NOMO-1 treated with DMSO at 0.1 percent for 48 hours (cell line): ENCODE measurements at regions not wholly inside any gene's neighbourhood (a gene's known extent, or its start where the extent isn't known, plus 50 kb on each side); places are given as distances from the start of the nearest gene placed in this dataset.

ENCODE experiments used
- DNase-seq: peaks from one replicate; lab custom pipeline; 2025; ENCODE audit not compliant: unreplicated experiment; lab: John Stamatoyannopoulos, UW

DNA sequence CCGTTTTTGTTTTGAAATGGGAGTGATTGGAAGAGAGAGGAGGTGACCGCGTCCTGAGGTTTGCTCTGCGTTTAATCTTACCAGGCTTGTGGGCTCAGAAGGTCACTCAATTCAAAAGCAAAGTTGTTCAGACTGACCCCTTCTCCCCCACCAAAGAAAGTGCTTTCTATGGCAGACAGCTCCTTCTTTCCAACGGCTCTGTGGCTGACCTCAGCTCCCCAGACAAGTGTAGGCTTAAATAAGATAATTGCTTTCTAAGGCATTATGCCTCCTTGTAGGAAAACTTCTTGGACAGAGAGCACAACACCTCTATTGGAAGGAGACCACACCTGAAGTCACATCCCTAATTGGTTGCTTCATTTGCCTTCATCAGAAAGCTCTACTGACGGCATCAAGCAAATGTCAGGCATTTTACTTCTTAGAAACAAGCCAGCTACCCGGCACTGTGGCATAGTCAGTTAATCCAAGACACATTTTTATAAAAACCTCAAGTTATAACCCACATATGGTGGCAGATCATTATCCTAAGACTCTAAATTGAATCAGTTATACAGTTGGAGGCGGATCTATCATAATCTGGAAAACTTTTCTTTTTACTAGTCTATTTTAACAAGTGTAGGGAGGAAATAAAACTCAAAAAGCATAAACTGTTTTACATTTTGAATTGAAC, 94.9 kb downstream of the TMEM174 start:
- no peak for DNase-seq

DNA sequence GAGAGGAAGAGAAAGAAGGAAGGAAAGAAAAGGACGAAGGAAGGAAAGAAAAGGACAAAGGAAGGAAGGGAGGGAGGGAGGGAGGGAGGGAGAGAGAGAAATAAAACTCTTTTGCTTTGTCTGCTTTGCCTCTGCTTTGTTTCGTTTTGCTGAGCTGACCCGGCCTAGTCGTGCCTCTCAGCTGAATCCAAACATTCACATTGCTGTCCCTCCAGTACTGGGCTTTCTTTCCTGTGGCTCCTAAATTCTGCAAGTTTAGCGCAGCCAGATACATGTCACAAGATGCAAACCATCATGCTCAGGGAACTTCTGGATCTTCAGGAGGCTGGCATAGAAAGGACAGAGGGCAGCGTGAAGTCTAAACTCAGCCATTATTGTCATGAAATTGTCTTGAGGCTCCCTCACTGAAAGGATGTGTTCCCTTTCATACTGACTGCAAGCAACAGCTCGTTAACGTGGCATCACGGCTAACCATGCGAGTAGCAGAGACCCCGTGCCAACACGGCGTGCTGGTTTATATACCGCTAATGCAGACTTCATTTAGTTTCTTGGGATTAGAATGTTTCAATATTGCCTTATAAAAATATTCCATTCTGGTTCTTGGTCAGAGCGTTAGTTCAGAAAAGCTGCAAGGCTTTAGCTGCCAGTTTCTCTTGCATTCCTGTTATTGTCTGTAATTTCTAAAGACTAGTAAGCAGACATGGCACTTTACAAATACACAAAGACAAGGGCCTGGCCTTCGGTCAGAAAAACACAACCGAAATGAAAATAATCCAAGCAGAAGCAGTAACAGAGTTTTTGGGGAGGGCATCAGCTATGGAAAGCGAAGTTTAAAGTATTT, 94.2 kb downstream of the TMEM174 start:
- DNase-seq: no peak

DNA sequence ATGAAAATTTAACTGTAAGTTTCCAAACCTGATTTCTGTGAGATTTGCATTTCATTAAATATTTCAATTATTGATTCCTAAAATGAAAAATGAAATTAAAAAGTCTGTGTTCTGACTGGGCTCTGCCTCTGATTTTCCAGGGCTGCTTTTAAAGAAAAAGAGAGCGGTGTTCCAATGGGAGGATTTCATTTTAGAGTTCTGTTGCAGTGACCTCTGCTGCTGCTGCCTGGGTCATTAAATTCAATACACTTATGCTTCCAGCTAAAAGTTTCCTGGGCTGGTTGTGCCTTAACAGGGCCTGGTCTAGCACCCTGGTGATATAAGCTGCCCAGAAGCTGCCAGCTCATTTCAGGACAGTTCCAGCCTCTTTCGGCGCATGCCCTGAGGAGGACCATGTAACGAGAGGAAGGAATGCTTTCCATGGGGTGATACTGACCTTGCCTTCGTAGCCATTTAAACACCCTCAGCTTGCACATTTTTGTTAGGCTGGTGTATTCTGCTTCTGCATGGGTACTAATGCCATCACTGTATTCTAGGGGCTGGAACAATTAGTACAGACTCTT, 93.3 kb downstream of the TMEM174 start:
- no peak for DNase-seq

DNA sequence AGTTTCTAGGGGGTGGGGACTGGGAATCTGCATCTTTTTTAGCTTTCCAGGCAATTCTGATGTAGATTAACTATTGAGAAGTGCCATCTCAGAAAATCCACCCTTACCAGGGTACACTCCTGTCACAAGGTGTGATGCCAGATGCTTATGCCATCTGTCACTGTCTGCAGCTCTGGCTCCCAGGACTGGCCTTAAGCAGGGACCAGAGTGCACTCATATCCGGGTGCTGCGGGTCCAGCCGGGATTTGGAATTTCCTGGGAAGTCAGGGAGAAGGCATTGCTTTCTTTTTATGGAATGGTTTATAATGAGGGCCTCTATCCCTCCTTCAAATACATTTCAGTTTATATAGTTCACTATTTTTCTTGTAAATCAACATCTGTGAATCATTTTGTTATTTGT, 92.6 kb downstream of the TMEM174 start:
- DNase-seq: no peak

DNA sequence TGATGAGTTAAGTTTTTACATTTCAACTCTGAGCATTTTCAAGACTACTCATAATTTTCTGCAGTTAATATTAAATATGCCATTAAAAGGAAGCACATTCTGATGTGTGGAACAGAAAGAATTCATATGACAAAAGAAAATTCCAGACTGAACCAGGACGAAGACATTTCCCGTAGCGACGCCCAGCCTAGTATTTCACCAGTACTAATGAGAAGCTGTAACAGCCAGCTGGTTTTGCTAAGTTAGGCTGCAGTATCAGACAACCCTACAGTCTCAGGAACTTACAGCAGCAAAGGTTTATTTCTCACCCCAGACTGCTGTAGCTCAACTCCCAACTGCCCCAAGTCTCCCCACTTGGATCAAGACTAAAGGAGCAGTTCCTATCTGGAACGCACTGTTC, 91.6 kb downstream of the TMEM174 start:
- no peak for DNase-seq

DNA sequence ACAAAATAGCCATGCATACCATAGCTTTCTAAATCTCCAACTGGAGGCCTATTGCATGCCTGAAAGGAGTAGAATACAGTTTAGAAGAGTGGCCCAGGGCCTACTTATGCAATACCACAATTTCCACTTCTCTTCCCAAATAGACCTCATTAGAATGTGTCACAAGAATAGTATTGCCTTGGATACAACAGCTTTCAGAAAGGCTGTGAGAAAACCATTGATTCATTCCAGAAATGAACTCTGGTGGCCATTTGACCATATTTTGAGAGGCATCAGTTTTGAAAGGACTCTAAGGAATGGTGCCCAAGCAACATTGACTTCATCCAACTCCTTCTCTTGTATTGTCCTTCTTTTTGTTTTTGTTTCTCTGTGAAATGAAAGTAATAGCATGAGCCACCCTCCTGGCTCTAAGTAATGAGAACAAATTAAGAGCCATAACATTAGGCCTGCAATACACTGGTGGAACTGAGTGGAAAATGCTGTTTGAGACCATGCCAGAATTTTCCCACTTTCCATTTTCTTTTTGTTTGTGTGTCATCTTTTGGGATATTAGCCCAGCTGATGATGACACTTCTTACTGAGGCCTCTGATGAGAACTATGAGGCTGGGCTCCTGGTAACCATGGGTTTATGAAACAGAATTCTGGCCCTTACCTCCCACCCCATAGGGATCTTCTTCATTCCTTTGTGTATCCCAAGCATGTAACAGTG, 90.2 kb downstream of the TMEM174 start:
- no peak for DNase-seq

DNA sequence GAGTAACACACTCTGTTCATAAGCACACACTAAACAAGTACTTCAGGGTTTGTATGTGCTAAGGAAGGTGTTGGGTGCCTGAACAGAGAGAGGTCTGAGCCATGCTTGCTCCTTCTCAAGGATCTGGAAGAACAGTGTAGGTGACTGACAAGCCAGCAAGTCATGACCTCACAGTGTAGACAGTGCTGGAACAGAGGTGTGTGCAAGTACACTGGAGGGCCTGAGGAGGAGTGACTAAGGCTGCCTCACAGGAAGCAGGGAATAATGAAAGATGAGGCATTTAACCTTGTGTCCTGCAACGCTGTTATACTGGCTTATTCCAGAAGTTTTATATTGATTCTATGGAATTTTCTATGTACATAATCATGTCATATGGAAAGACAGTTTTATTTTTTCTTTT, 83.9 kb downstream of the TMEM174 start:
- DNase-seq: no peak

DNA sequence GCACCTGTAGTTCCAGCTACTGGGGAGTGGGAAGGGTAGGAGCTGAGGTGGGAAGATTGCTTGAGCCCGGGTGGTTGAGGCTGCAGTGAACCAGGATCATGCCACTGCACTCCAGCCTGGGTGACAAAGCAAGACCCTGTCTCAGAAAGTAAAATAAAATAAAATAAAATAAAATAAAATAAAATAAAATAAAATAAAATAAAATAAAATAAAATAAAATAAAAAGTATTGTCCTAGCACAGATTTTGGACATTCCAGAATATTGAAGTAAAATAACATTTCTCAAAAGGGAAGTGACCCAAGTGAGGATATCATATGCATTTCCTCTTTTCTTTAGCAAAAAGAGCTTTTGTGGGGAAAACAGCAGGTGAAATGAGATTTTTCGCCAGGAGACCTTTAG, 83.5 kb downstream of the TMEM174 start:
- DNase-seq: no peak

DNA sequence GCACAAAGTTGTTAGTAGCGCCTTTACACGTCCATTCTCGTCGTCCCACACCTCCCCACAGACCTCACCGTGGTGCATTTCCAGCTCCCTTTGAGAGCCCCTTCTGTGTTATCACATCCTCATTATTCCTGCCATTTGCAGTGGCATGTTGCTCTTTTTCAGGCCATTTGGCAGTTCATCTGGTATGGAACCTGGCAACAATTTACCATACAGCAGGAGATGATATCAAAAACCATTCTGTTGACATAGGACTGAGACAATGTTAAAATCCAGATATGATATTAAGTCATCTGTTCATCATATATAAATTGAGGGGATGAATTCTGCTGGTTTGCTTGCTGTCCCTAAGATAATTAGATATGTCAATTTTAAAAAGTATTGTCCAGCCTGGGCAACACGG, 83.0 kb downstream of the TMEM174 start:
- no peak for DNase-seq

DNA sequence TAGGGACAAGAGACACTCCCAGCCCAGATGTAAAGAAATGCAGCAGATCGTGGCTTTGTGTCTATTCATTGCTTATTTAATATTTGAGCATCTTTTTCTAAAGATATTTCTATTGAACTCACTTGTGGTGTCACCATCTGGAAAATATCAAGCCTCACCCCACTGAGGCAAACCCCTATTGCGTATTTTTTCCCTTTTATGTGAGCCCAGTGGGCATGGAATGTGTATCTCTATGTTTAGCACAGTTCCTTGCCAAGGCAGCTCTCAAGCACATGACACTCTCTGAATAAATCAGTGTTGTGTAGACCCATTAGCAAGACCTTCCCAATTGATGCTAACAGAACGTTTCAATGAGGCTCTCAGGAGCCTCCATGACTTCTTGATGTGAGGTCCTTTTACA, 81.6 kb downstream of the TMEM174 start:
- no peak for DNase-seq

DNA sequence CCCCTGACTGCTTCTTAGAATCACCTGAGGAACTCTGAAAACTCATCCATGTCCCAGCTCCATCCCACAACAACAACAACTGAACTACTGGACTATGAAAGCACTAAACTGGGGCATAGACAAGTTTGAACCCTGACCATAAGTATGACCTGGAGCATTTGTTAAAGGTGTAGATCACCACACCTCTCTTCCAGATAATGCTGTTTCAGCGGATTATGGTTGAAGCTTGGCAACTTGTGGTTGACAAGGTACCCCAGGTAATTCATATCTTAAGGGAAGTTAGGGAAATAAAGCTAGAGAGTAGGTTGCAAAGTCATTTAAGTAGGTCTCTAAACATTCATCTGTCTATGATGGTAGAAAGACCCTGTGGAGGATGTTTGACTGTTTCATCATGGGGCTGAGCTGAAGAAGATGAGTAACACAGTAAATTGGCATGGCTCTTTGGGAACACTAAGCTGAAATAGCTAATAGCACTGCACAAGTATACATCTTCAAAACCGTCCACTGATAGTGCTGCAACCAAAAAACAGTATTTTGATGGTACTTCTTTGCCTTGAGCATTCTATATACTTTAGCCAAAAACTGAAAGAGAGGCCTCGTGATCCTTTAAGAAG, 80.2 kb downstream of the TMEM174 start:
- DNase-seq: no peak

DNA sequence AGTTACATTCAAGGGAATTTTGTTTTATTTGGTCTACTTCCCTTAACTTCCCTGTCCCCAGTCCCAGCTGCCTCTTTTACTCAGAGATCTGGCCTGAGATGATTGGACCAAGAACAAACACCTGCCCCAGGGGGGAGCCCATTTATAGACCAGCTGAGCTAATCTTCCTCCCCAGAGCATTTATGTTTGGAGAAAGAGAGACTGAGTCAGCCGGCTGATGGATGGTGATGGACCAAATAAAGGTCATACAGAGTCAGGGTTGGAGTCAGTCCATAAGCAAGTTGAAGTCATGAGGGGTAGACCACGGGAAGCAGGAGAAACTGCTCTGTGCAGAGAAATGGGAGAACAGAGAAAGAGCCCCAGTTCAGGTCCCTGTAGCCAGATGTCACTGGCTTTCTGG, 77.7 kb downstream of the TMEM174 start:
- DNase-seq: no peak

DNA sequence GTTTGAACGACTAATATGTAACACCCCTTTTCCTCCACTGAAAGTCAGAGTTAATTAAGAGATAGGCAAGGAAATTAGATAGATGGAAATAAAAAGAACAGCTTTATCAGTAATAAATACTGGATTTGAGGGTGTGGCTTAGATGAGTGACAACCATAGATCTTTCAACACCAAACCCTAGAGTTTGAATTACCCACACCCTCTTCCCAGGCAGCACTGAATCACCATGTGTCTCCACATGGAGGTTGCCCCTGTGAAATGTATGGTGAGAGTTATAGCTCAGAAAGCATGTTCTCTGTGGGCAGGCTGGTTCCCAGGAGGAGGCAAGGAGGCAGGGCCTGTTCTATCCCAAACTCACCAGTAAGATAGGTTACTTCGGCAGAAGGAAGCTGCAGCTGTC, 69.7 kb downstream of the TMEM174 start:
- DNase-seq: no peak

DNA sequence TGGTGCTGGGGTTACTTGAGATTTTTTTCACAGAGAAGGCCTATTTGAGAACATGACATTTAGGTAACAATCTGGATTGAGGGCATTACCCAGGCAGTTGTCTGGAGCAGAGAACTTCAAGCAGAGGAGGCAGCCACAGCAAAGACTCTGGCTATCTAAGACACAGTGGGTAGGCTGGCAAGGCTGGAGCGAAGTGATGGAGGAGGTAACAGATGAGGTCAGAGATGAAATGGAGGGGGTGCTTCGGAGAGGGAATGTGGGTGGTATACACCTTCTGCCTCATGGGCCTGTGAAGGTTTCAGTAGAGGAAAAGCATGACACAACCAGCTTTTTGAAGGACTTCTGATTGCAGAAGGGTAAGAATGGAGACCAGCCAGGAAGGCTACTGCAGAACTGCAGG, 65.9 kb downstream of the TMEM174 start:
- no peak for DNase-seq

DNA sequence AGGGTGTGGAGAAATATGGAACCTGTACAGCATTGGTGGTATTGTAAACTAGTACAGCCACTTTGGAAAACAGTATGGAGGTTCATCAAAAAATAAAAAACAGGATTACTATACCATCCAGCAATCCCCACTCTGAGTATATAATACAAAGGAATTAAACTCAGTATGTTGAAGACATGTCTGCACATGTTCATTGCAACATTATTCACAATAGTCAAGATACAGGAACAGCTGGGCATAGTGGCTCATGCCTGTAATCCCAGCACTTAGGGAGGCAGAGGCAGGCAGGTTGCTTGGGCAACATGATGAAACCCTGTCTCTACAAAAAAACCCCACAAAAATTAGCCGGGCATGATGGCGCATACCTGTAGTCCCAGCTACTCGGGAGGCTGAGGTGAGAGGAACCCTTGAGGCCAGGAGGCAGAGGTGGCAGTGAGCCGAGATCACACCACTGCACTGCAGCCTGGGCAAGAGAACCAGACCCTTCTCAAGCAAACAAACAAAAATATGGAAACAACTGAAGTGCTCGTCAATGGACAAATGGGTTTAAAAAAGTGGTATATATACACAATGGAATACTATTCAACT, 63.6 kb downstream of the TMEM174 start:
- DNase-seq: no peak

DNA sequence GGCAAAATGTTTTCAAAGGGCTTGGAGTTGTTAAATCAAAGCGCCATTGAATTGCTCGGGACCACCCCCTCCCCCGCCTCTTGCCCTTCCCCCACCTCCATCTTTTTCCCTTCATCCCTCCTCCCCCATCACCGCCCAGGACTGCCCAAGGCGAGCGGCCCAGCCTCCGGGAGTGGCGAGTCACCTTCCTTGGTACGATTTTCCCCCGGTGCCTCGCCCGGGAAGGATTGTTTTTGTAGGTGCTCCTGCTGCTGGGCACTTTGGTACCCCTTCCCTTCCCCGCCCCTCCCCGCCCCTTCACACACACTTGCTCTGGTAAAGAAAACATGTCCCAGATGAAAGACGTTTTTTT, 61.2 kb downstream of the TMEM174 start:
- no peak for DNase-seq

DNA sequence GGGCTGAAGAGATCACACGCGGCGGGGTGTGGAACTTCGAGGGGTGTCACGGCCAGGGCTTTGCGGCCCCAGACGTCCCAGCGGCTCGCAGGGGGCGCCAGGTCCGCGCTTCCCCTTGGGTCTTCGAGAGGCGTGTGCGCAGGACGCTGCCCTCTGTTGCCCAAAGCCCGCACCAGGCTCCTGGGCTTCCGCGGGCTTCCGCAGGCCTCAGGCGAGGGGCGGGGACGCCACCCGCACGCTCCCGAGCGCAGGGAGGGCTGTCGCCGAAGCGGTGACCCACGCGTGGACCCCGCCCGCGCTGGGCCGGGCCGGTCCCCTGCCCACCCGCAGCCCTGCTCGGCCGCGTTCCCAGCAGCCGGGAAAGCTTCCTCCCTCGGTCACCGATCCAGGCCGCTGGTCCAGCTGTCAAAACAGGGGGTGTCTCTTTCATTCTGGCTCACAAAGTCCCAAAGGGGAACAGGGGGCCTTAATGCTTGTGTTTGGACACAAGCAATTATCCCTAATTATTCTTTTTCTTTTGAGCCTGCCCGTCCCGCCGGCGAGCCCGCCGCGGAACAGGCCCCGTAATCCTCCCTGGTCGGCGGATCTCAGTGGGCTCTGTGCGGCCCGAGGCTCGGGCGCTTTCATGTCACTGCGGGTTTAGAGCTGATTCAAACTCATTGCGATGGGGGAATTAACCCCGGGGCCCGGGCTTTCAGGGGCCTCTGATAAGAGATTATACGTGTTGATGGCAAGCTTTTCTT, 60.6 kb downstream of the TMEM174 start:
- no peak for DNase-seq

DNA sequence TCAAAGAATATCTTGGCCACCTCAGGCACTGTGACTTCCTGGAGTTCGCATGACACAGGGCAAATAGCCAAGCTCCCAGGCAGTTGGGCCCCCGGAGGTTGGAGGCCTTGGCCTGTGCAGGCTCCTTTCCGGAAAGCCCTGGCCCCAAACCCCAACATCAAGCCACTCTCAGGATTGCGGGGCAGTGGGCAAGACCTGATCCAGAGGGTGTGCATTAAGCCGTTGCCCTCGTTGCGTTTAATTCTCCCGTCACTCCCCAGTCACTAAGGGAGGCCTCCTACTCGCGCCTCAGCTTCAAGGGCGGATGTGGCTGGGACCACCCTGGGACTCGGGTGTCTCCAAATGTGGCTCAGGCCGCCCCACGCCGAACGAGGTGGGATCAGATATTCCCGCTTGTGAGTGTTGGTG, 60.1 kb downstream of the TMEM174 start:
- no peak for DNase-seq

DNA sequence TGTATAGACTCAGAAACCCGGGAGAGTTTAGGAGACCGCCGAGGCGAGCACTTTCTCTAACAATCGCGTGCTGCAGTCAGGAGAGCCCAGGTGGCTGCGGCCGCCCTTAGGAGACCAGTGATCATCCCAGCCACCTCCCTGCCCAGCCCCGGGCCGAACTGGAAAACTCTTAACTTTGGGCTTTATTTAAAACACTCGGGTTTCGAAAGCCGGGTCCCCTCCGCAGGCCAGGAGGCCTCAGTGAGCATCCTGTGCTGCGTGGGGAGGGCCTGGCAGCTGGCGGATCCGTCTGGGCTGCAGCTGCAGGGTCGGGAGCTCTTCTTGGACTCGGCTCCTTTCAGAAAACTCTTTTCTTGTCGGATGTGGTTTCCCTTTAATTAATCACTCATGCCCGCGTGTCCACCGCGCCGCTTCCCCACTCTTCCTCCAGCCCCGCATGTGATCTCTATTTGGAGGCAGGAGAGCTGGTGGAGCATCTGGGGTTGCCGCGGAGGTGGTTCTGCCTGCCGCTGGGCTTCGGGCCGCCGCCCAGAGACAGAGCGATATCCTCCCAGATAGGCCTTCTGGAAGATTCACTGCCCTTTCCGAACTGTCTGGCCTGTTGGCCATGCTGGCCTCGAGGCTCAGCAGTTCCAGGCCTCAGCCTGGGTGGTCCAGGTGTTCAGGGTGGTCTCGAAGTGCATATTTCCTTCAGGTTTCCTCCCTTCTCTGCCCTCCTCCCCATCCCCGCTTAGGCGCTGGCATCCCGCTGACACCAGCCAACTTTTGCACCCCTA, 59.5 kb downstream of the TMEM174 start:
- DNase-seq: no peak
